HepG2 (cell line): ENCODE measurements at regions not wholly inside any gene's neighbourhood (a gene's known extent, or its start where the extent isn't known, plus 50 kb on each side); places are given as distances from the start of the nearest gene placed in this dataset.

Source experiments
- CEBPB ChIP-seq: IDR thresholded peaks from 2 replicates; pipeline ENCODE4 v1.6.1; 2011; ENCODE audit warnings: low read depth, low read length, improper control_type of control experiment, borderline replicate concordance
- CEBPG ChIP-seq: IDR thresholded peaks from 2 replicates; pipeline ENCODE4 v1.6.1; 2016
- CEBPZ ChIP-seq: IDR thresholded peaks from 2 replicates; pipeline ENCODE4 v1.6.1; 2012; ENCODE audit warnings: low read length, improper control_type of control experiment
- GABPB1 ChIP-seq: IDR thresholded peaks from 2 replicates; pipeline ENCODE4 v1.6.1; 2016; ENCODE audit warnings: mild to moderate bottlenecking, missing genetic modification reagents, moderate library complexity, missing compliant biosample characterization
- HNRNPUL1 ChIP-seq: fragments of 200-400 bp; formaldehyde crosslinking; IDR thresholded peaks from 2 replicates; pipeline ENCODE4 v1.6.1; 2017; ENCODE audit warnings: low read depth, mild to moderate bottlenecking, low read length, moderate library complexity
- MAZ ChIP-seq, 2 experiments: sonication (generic) in 1 of 2; formaldehyde crosslinking in 1 of 2; IDR thresholded peaks; 2 replicates each; pipeline versions ENCODE4 v1.5.0 to v1.6.1; 2012 to 2020; ENCODE audit warnings: low read depth in 2 of 2, mild to moderate bottlenecking in 2 of 2, borderline replicate concordance in 1 of 2, improper control_type of control experiment in 1 of 2, low read length in 1 of 2, missing genetic modification reagents in 1 of 2, moderate library complexity in 1 of 2
- MYC ChIP-seq: sonication (generic); formaldehyde crosslinking; IDR thresholded peaks from 2 replicates; pipeline ENCODE4 v1.9.0; 2021; ENCODE audit warnings: missing genetic modification reagents, borderline replicate concordance
- NFAT5 ChIP-seq: sonication (generic); formaldehyde crosslinking; IDR thresholded peaks from 2 replicates; pipeline ENCODE4 v1.4.0; 2020; ENCODE audit warnings: missing genetic modification reagents
- SAFB2 ChIP-seq: sonication (generic); formaldehyde crosslinking; IDR thresholded peaks from 2 replicates; pipeline ENCODE4 v1.5.1; 2020; ENCODE audit warnings: missing genetic modification reagents, low read depth, mild to moderate bottlenecking, borderline replicate concordance
- SALL1 ChIP-seq: sonication (generic); formaldehyde crosslinking; IDR thresholded peaks from 2 replicates; pipeline ENCODE4 v1.8.0; 2022; ENCODE audit warnings: mild to moderate bottlenecking, missing genetic modification reagents
- TBX2 ChIP-seq: sonication (generic); formaldehyde crosslinking; IDR thresholded peaks from 2 replicates; pipeline ENCODE4 v1.5.0; 2020; ENCODE audit warnings: missing genetic modification reagents, mild to moderate bottlenecking, borderline replicate concordance
- TRIM24 ChIP-seq: sonication (generic); formaldehyde crosslinking; IDR thresholded peaks from 2 replicates; pipeline ENCODE4 v1.8.0; 2022; ENCODE audit warnings: mild to moderate bottlenecking, missing genetic modification reagents
- ZBTB43 ChIP-seq: sonication (generic); formaldehyde crosslinking; conservative IDR thresholded peaks from 2 replicates; pipeline ENCODE4 v1.4.0; 2020; ENCODE audit warnings: missing genetic modification reagents
- TF ChIP-seq, protein P1 (sequence below): sonication (generic); formaldehyde crosslinking; IDR thresholded peaks from 2 replicates; pipeline ENCODE4 v1.5.0; 2020; ENCODE audit warnings: mild to moderate bottlenecking, missing genetic modification reagents

- TF ChIP-seq TRIM24 (CRISPR knock-in tag): 0 out of 2 replicates have a peak, but pooled peaks have one; percentile 62
- TF ChIP-seq MAZ (IDR thresholded peaks at IDR 0.05; ENCODE audit: borderline replicate concordance, low read depth, low read length): no peak
- TF ChIP-seq MAZ (CRISPR knock-in tag; IDR thresholded peaks at IDR 0.05; ENCODE audit: low read depth): 0 out of 2 replicates have a peak, but pooled peaks have one; percentile 33
- TF ChIP-seq CEBPG: peak; percentile 86
- no peak for TF ChIP-seq ZBTB43 (CRISPR knock-in tag)
- no peak for TF ChIP-seq NFAT5
- TF ChIP-seq, protein P1, sequence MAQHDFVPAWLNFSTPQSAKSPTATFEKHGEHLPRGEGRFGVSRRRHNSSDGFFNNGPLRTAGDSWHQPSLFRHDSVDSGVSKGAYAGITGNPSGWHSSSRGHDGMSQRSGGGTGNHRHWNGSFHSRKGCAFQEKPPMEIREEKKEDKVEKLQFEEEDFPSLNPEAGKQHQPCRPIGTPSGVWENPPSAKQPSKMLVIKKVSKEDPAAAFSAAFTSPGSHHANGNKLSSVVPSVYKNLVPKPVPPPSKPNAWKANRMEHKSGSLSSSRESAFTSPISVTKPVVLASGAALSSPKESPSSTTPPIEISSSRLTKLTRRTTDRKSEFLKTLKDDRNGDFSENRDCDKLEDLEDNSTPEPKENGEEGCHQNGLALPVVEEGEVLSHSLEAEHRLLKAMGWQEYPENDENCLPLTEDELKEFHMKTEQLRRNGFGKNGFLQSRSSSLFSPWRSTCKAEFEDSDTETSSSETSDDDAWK: no peak
- peak; percentile 85 for TF ChIP-seq CEBPB
- no peak for TF ChIP-seq HNRNPUL1
- TF ChIP-seq CEBPZ: no peak
- peak; percentile 16; the same call in 1 of the 2 replicates for TF ChIP-seq GABPB1
- no peak for TF ChIP-seq SAFB2
- peak; percentile 63; the same call in 1 of the 2 replicates for TF ChIP-seq SALL1
- TF ChIP-seq TBX2 (CRISPR knock-in tag): peak; percentile 33; the same call in 1 of the 2 replicates
- 0 out of 2 replicates have a peak, but pooled peaks have one; percentile 32 for TF ChIP-seq MYC
These were observed 74.0 kb upstream of the CLDN5 start (continued) for GRCh38 chr22:19598054-19598855.
